Suprapubic skin (tissue), 4 donors: ENCODE measurements at regions not wholly inside any gene's neighbourhood (a gene's known extent, or its start where the extent isn't known, plus 50 kb on each side); places are given as distances from the start of the nearest gene placed in this dataset.

ENCODE experiments used
- DNase-seq, 2 donors: peaks; one replicate each; pipeline ENCODE4 v3.0.0-alpha.2; 2019; ENCODE audit warnings: low spot score in 2 of 2
- H3K27ac ChIP-seq: fragments of 200-600 bp; sonication (generic); one replicate; pipeline ENCODE4 v1.5.1; 2019
- H3K27me3 ChIP-seq: fragments of 200-600 bp; sonication (generic); one replicate; pipeline ENCODE4 v1.5.1; 2019
- H3K36me3 ChIP-seq: fragments of 200-600 bp; sonication (generic); one replicate; pipeline ENCODE4 v1.5.1; 2019
- H3K4me1 ChIP-seq: fragments of 200-600 bp; sonication (generic); one replicate; pipeline ENCODE4 v1.5.1; 2019
- H3K4me3 ChIP-seq: fragments of 200-600 bp; sonication (generic); one replicate; pipeline ENCODE4 v1.5.1; 2019; ENCODE audit warnings: mild to moderate bottlenecking
- H3K9me3 ChIP-seq: fragments of 200-600 bp; sonication (generic); one replicate; pipeline ENCODE4 v1.5.1; 2019
- CTCF ChIP-seq, 2 donors: fragments of 200-600 bp in 1 of 2; fragments of 450-650 bp in 1 of 2; sonication (generic) in 1 of 2; IDR thresholded peaks; one replicate each; pipeline ENCODE4 v1.5.1; 2016 to 2019; ENCODE audit warnings: antibody characterized with exemption in 2 of 2, mild to moderate bottlenecking in 1 of 2, moderate library complexity in 1 of 2
- EP300 ChIP-seq: sonication (generic); formaldehyde crosslinking; IDR thresholded peaks from one replicate; pipeline ENCODE4 v1.6.1; 2017; ENCODE audit warnings: antibody characterized with exemption
- POLR2A ChIP-seq, 2 donors: fragments of 450-650 bp; IDR thresholded peaks; one replicate each; pipeline ENCODE4 v1.6.1; 2017; ENCODE audit warnings: antibody characterized with exemption in 2 of 2, mild to moderate bottlenecking in 2 of 2, moderate library complexity in 2 of 2
- POLR2AphosphoS5 ChIP-seq, 3 donors: sonication (generic); formaldehyde crosslinking; IDR thresholded peaks; one replicate each; pipeline ENCODE4 v1.6.1; 2017; ENCODE audit warnings: antibody characterized with exemption in 3 of 3
- WGBS: methylation state at CpG from one replicate; pipeline ENCODE4 v1.1.5; 2018; 5-methylcytosine and 5-hydroxymethylcytosine counted together

- whole genome bisulfite sequencing = 90% methylated on average over 21 of the region's 26 CpGs
- no peak overlapping the region for H3K4me3 ChIP-seq
These were observed 111.6 kb upstream of the LRPAP1 start for GRCh38 chr4:3643518-3644433.

GRCh38 chr4:3642806-3643517 is 110.7 kb upstream of the LRPAP1 start:
- no peak for DNase-seq
- TF ChIP-seq CTCF (IDR thresholded peaks at IDR 0.05) (no peak), POLR2AphosphoS5 (IDR thresholded peaks at IDR 0.05) (no peak), EP300 (no peak), POLR2A (IDR thresholded peaks at IDR 0.05) (no peak)
- H3K36me3 ChIP-seq = no peaks in the 10 kb centered on the region
- peaks cover 25% of the 10 kb centered on the region for H3K27me3 ChIP-seq
- H3K4me3 ChIP-seq = no peak overlapping the region
- H3K27ac ChIP-seq = no peak overlapping the region
- peaks cover 15% of the 10 kb centered on the region for H3K4me1 ChIP-seq
- WGBS = 45% methylated on average over 2 of the region's 13 CpGs
- no peaks in the 10 kb centered on the region for H3K9me3 ChIP-seq

More at GRCh38 chr4:3643518-3644433, 111.6 kb upstream of the LRPAP1 start:
- DNase-seq = no peak
- no peak overlapping the region for H3K27ac ChIP-seq
- H3K36me3 ChIP-seq = no peaks in the 10 kb centered on the region
- no peaks in the 10 kb centered on the region for H3K9me3 ChIP-seq
- peaks cover 32% of the 10 kb centered on the region for H3K27me3 ChIP-seq
- peaks cover 15% of the 10 kb centered on the region for H3K4me1 ChIP-seq
- TF ChIP-seq POLR2A (IDR thresholded peaks at IDR 0.05) (no peak), CTCF (IDR thresholded peaks at IDR 0.05) (no peak), EP300 (no peak), POLR2AphosphoS5 (IDR thresholded peaks at IDR 0.05) (no peak)

GRCh38 chr4:3642056-3642630 is 109.9 kb upstream of the LRPAP1 start:
- H3K27ac ChIP-seq = no peak overlapping the region
- H3K36me3 ChIP-seq = no peaks in the 10 kb centered on the region
- H3K4me3 ChIP-seq = no peak overlapping the region
- no peak for TF ChIP-seq CTCF (IDR thresholded peaks at IDR 0.05)
- TF ChIP-seq POLR2A (IDR thresholded peaks at IDR 0.05) = no peak
- TF ChIP-seq POLR2AphosphoS5 (IDR thresholded peaks at IDR 0.05) = no peak
- TF ChIP-seq EP300 = no peak
- H3K9me3 ChIP-seq = no peaks in the 10 kb centered on the region
- peaks cover 15% of the 10 kb centered on the region for H3K4me1 ChIP-seq
- WGBS = 96% methylated on average over 66 of the region's 66 CpGs
- DNase-seq = no peak
- H3K27me3 ChIP-seq = peaks cover 24% of the 10 kb centered on the region

- Histone ChIP-seq H3K9me3 (no peaks in the 10 kb centered on the region), H3K4me1 (peaks cover 15% of the 10 kb centered on the region), H3K27ac (no peak overlapping the region), H3K27me3 (peaks cover 22% of the 10 kb centered on the region), H3K36me3 (no peaks in the 10 kb centered on the region), H3K4me3 (no peak overlapping the region)
- TF ChIP-seq CTCF (IDR thresholded peaks at IDR 0.05) (no peak), POLR2AphosphoS5 (IDR thresholded peaks at IDR 0.05) (no peak), POLR2A (IDR thresholded peaks at IDR 0.05) (no peak), EP300 (no peak)
- no peak for DNase-seq
- WGBS = 94% methylated on average over 12 of the region's 12 CpGs
These were observed 109.3 kb upstream of the LRPAP1 start for GRCh38 chr4:3641501-3641900.

GRCh38 chr4:3640587-3640962 is 108.4 kb upstream of the LRPAP1 start:
- Histone ChIP-seq H3K4me1 (peaks cover 6% of the 10 kb centered on the region), H3K4me3 (no peak overlapping the region), H3K27ac (no peak overlapping the region), H3K9me3 (no peaks in the 10 kb centered on the region), H3K36me3 (no peaks in the 10 kb centered on the region), H3K27me3 (peaks cover 21% of the 10 kb centered on the region)
- no peak for DNase-seq
- TF ChIP-seq CTCF (IDR thresholded peaks at IDR 0.05) (no peak), EP300 (no peak), POLR2A (IDR thresholded peaks at IDR 0.05) (no peak), POLR2AphosphoS5 (IDR thresholded peaks at IDR 0.05) (no peak)
- WGBS = 57% methylated on average over 15 of the region's 15 CpGs
